ENCODE measurements at regions not wholly inside any gene's neighbourhood (a gene's known extent, or its start where the extent isn't known, plus 50 kb on each side); places are given as distances from the start of the nearest gene placed in this dataset.

- Histone ChIP-seq H3K36me3 (no peaks in the 10 kb centered on the region), H3K4me1 (replicated peaks) (no peaks in the 10 kb centered on the region), H3K27ac (peak overlapping the region; percentile 78 to 90), H3K27me3 (replicated peaks; ENCODE audit: insufficient read depth) (no peaks in the 10 kb centered on the region), H3K4me3 (peak overlapping the region; percentile 56), H3K9me3 (no peaks in the 10 kb centered on the region)
- intact Hi-C loops (cut with DNase I): no loop called here
- TF ChIP-seq POLR2A (IDR thresholded peaks at IDR 0.05): no peak
- TF ChIP-seq POLR2AphosphoS5 (IDR thresholded peaks at IDR 0.05): no peak
- no peak for TF ChIP-seq CTCF (IDR thresholded peaks at IDR 0.05)
- no peak for DNase-seq (ENCODE audit: low spot score)
- WGBS: 21% methylated on average over 4 of the region's 4 CpGs
Observed at GRCh38 chr19:30718707-30719106, 346.5 kb downstream of the ZNF536 start.

GRCh38 chr19:30718014-30718413 is 345.8 kb downstream of the ZNF536 start:
- WGBS: 73% methylated on average over 2 of the region's 2 CpGs
- intact Hi-C loops (cut with DNase I): no loop called here
- TF ChIP-seq POLR2AphosphoS5 (IDR thresholded peaks at IDR 0.05) (no peak), POLR2A (IDR thresholded peaks at IDR 0.05) (no peak), CTCF (IDR thresholded peaks at IDR 0.05) (no peak)
- Histone ChIP-seq H3K4me3 (no peak overlapping the region), H3K27ac (no peak overlapping the region), H3K9me3 (no peaks in the 10 kb centered on the region), H3K4me1 (replicated peaks) (no peaks in the 10 kb centered on the region), H3K36me3 (no peaks in the 10 kb centered on the region), H3K27me3 (replicated peaks; ENCODE audit: insufficient read depth) (no peaks in the 10 kb centered on the region)
- DNase-seq (ENCODE audit: low spot score): no peak

GRCh38 chr19:30717381-30717780 is 345.2 kb downstream of the ZNF536 start:
- no peak overlapping the region for H3K27ac ChIP-seq
- WGBS: 94% methylated on average over 5 of the region's 5 CpGs
- intact Hi-C loops (cut with DNase I): no loop called here

GRCh38 chr19:30712431-30713337 is 340.5 kb downstream of the ZNF536 start:
- TF ChIP-seq POLR2AphosphoS5 (IDR thresholded peaks at IDR 0.05): no peak
- no peak for TF ChIP-seq POLR2A (IDR thresholded peaks at IDR 0.05)
- no peak for TF ChIP-seq CTCF (IDR thresholded peaks at IDR 0.05)
- Histone ChIP-seq H3K27me3 (replicated peaks; ENCODE audit: insufficient read depth) (no peaks in the 10 kb centered on the region), H3K36me3 (no peaks in the 10 kb centered on the region), H3K4me1 (replicated peaks) (no peaks in the 10 kb centered on the region), H3K27ac (no peak overlapping the region), H3K9me3 (no peaks in the 10 kb centered on the region), H3K4me3 (no peak overlapping the region)
- WGBS: 71% methylated on average over 7 of the region's 7 CpGs
- intact Hi-C loops (cut with DNase I): no loop called here
- no peak for DNase-seq (ENCODE audit: low spot score)

More at GRCh38 chr19:30717381-30717780, 345.2 kb downstream of the ZNF536 start:
- Histone ChIP-seq H3K36me3 (no peaks in the 10 kb centered on the region), H3K4me1 (replicated peaks) (no peaks in the 10 kb centered on the region), H3K9me3 (no peaks in the 10 kb centered on the region), H3K27me3 (replicated peaks; ENCODE audit: insufficient read depth) (no peaks in the 10 kb centered on the region), H3K4me3 (no peak overlapping the region)
- DNase-seq (ENCODE audit: low spot score): no peak
- no peak for TF ChIP-seq POLR2A (IDR thresholded peaks at IDR 0.05)
- TF ChIP-seq CTCF (IDR thresholded peaks at IDR 0.05): no peak
- no peak for TF ChIP-seq POLR2AphosphoS5 (IDR thresholded peaks at IDR 0.05)

- no peaks in the 10 kb centered on the region for H3K9me3 ChIP-seq
- intact Hi-C loops (cut with DNase I): no loop called here
- no peaks in the 10 kb centered on the region for H3K4me1 ChIP-seq (replicated peaks)
- H3K36me3 ChIP-seq: no peaks in the 10 kb centered on the region
- no peak for DNase-seq (ENCODE audit: low spot score)
- TF ChIP-seq POLR2A (IDR thresholded peaks at IDR 0.05) (no peak), POLR2AphosphoS5 (IDR thresholded peaks at IDR 0.05) (no peak), CTCF (IDR thresholded peaks at IDR 0.05) (no peak)
- 82% methylated on average over 4 of the region's 4 CpGs for WGBS
- H3K27ac ChIP-seq: no peak overlapping the region
- no peak overlapping the region for H3K4me3 ChIP-seq
- no peaks in the 10 kb centered on the region for H3K27me3 ChIP-seq (replicated peaks; ENCODE audit: insufficient read depth)
Observed at GRCh38 chr19:30711826-30712225, 339.6 kb downstream of the ZNF536 start.

All from prostate gland (tissue), 2 donors.